Colonic mucosa (tissue), 4 donors: ENCODE measurements at regions not wholly inside any gene's neighbourhood (a gene's known extent, or its start where the extent isn't known, plus 50 kb on each side); places are given as distances from the start of the nearest gene placed in this dataset.

Experiments
- DNase-seq: peaks from one replicate; pipeline ENCODE4 v3.0.0-alpha.2; 2020
- H3K27ac ChIP-seq: fragments of 200-600 bp; one replicate; pipeline ENCODE4 v1.8.0; 2021
- H3K27me3 ChIP-seq: fragments of 200-600 bp; one replicate; pipeline ENCODE4 v1.8.0; 2021
- H3K36me3 ChIP-seq: fragments of 200-600 bp; one replicate; pipeline ENCODE4 v1.8.0; 2021
- H3K4me1 ChIP-seq: fragments of 200-600 bp; one replicate; pipeline ENCODE4 v1.8.0; 2021; ENCODE audit warnings: mild to moderate bottlenecking
- H3K4me3 ChIP-seq: fragments of 200-600 bp; one replicate; pipeline ENCODE4 v1.8.0; 2021
- H3K9ac ChIP-seq, 2 donors: one replicate each; pipeline ENCODE4 v1.7.0; 2013; ENCODE audit warnings: control low read depth in 2 of 2, low read depth in 2 of 2, low read length in 2 of 2
- H3K9me3 ChIP-seq: fragments of 200-600 bp; one replicate; pipeline ENCODE4 v1.8.0; 2021
- CTCF ChIP-seq: fragments of 200-600 bp; IDR thresholded peaks from one replicate; pipeline ENCODE4 v1.8.0; 2022; ENCODE audit warnings: antibody characterized with exemption, mild to moderate bottlenecking
- intact Hi-C: fragments of 100-400 bp; cut with DNase I; formaldehyde crosslinking; loops from one replicate; pipeline ENCODE4 v1.14.1; 2022
- donor health status: healthy.
- donor health status: DM: no; HTN: no; CAD: no.
- donor health status: DM: no; HTN: no; CAD: no.

DNA sequence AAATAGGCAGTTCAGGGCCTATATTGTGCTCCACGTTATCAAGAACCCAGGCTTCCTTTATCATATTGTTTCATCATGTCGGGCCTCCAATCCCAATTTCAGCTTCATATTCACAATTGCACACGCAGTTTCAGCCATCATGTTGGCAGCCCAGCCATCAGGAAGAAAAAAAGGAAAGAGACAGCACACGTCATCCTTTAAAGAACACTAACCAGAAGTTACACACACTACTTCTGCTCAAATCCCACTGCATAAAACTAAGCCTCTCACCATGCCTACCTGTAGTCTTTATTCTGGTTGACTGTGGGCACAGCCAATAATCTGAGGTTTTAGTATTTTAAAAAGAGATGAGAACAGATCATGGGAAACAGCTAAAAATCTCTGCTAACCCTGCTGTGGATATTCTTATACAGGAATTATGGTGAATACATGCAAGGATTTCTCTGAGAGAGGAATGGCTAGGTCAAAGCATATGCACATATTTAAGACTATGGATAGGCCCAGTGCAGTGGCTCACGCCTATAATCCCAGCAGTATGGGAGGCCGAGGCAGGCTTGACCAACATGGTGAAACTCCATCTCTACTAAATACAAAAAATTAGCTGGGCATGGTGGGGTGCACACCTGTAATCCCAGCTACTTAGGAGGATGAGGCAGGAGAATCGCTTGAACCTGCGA, 534.4 kb downstream of the ETV1 start:
- TF ChIP-seq CTCF: no peak
- Histone ChIP-seq H3K9me3 (no peaks in the 10 kb centered on the region), H3K4me1 (no peaks in the 10 kb centered on the region), H3K9ac (no peak overlapping the region), H3K27ac (no peak overlapping the region), H3K36me3 (no peaks in the 10 kb centered on the region), H3K27me3 (no peaks in the 10 kb centered on the region), H3K4me3 (no peak overlapping the region)
- intact Hi-C loops: no loop called here
- DNase-seq: no peak

DNA sequence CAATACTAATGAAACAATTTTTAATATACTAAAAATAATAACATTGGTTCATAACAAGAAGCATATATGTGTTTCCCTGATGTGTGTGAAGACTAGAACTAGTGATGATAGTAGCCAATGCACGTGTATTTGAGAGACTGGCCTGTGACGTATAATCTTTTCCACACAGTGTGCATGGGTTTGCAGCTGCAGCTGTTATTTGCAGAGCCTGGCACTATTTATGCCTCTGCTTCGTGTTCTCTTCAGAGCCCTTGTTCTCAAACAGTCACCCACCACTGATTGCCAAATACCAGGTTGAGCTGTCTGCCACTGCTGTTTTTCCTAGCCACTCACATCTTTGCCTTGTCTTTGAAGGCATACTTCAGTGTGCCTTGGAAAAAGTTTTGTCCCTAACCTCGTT, 531.7 kb downstream of the ETV1 start:
- no peak overlapping the region for H3K9ac ChIP-seq
- H3K4me1 ChIP-seq: no peaks in the 10 kb centered on the region
- DNase-seq: no peak
- no peak overlapping the region for H3K27ac ChIP-seq
- H3K9me3 ChIP-seq: no peaks in the 10 kb centered on the region
- H3K36me3 ChIP-seq: no peaks in the 10 kb centered on the region
- H3K27me3 ChIP-seq: no peaks in the 10 kb centered on the region
- H3K4me3 ChIP-seq: no peak overlapping the region
- TF ChIP-seq CTCF: no peak
- intact Hi-C loops: no loop called here

GRCh38 chr7:13466874-13467547, 522.5 kb downstream of the ETV1 start:
- no peak for DNase-seq
- H3K4me1 ChIP-seq: no peaks in the 10 kb centered on the region
- no peaks in the 10 kb centered on the region for H3K27me3 ChIP-seq
- no peak for TF ChIP-seq CTCF
- H3K9me3 ChIP-seq: no peaks in the 10 kb centered on the region
- no peak overlapping the region for H3K4me3 ChIP-seq
- no peaks in the 10 kb centered on the region for H3K36me3 ChIP-seq
- H3K9ac ChIP-seq: no peak overlapping the region
- H3K27ac ChIP-seq: no peak overlapping the region
- intact Hi-C loops: no loop called here

DNA sequence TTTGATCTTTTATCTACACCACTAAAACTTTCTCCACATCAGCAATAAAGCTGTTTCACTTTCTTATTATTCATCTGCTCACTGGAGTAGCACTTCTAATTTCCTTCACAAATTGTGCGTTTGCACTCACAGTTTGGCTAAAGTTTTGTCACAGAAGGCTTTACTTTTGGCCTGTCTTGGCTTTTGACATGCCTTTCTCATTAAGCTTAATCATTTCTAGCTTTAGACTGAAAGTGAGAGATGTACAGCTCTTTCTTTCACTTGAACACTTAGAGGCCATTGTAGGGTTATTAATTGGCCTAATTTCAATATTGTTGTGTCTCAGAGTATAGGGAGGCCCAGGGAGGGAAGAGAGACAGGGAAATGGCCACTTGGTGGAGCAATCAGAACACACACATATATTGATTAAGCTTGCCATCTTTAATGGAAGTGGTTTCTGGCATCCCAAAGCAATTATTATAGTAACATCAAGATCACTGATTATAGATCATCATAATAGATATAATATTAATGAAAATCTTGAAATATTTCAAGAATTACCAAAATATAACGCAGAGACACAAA, 512.5 kb downstream of the ETV1 start:
- Histone ChIP-seq H3K27ac (no peak overlapping the region), H3K4me3 (no peak overlapping the region), H3K4me1 (no peaks in the 10 kb centered on the region), H3K27me3 (no peaks in the 10 kb centered on the region), H3K9me3 (no peaks in the 10 kb centered on the region), H3K9ac (no peak overlapping the region), H3K36me3 (no peaks in the 10 kb centered on the region)
- intact Hi-C loops: no loop called here
- DNase-seq: no peak
- TF ChIP-seq CTCF: no peak

- Histone ChIP-seq H3K9ac (no peak overlapping the region), H3K27me3 (no peaks in the 10 kb centered on the region), H3K4me1 (no peaks in the 10 kb centered on the region), H3K9me3 (no peaks in the 10 kb centered on the region), H3K27ac (no peak overlapping the region), H3K36me3 (no peaks in the 10 kb centered on the region), H3K4me3 (no peak overlapping the region)
- TF ChIP-seq CTCF: no peak
- DNase-seq: no peak
- intact Hi-C loops: no loop called here
Measured at GRCh38 chr7:13489386-13489785, 500.1 kb downstream of the ETV1 start.
